Posterior cingulate gyrus (tissue), 11 donors: ENCODE measurements at regions not wholly inside any gene's neighbourhood (a gene's known extent, or its start where the extent isn't known, plus 50 kb on each side); places are given as distances from the start of the nearest gene placed in this dataset.

Experiments used
- DNase-seq, 10 donors: peaks; one replicate each; pipeline versions ENCODE4 v3.0.0 to v3.0.0-alpha.2; 2020 to 2021; ENCODE audit warnings: mixed read lengths in 3 of 10
- intact Hi-C: fragments of 100-400 bp; cut with DNase I; formaldehyde crosslinking; loops from one replicate; pipeline ENCODE4 v1.15.1; 2023

- intact Hi-C loops = no loop called here
- no peak for DNase-seq
These were observed 2203.6 kb downstream of the PCDH9 start for GRCh38 chr13:65026505-65026904.

- intact Hi-C loops = no loop called here
- no peak for DNase-seq
These were observed 2218.8 kb downstream of the PCDH9 start for GRCh38 chr13:65011378-65011777.

GRCh38 chr13:64997438-64997837 is 2232.7 kb downstream of the PCDH9 start:
- intact Hi-C loops = no loop called here
- no peak for DNase-seq

- intact Hi-C loops = no loop called here
- DNase-seq = no peak
These were observed 2236.5 kb downstream of the PCDH9 start for GRCh38 chr13:64993514-64994164.

GRCh38 chr13:64992314-64992713 is 2237.8 kb downstream of the PCDH9 start:
- intact Hi-C loops = no loop called here
- no peak for DNase-seq

- intact Hi-C loops = no loop called here
These were observed 2245.1 kb downstream of the PCDH9 start for GRCh38 chr13:64985075-64985474.

GRCh38 chr13:64962404-64962803 is 2267.7 kb downstream of the PCDH9 start:
- intact Hi-C loops = no loop called here
- DNase-seq = no peak

More at GRCh38 chr13:64985075-64985474, 2245.1 kb downstream of the PCDH9 start:
- no peak for DNase-seq

GRCh38 chr13:64959276-64959675 is 2270.9 kb downstream of the PCDH9 start:
- intact Hi-C loops = no loop called here
- peak in 2 of 10 donors; percentile 35 to 52 for DNase-seq

- peak in 1 of 10 donors; percentile 85 for DNase-seq
- intact Hi-C loops = no loop called here
These were observed 2272.0 kb downstream of the PCDH9 start for GRCh38 chr13:64958106-64958505.

GRCh38 chr13:64938660-64939059 is 2291.5 kb downstream of the PCDH9 start:
- DNase-seq = no peak
- intact Hi-C loops = no loop called here

- intact Hi-C loops = no loop called here
- DNase-seq = no peak
These were observed 2292.8 kb downstream of the PCDH9 start for GRCh38 chr13:64937302-64937701.

- no peak for DNase-seq
- intact Hi-C loops = no loop called here
These were observed 2293.3 kb downstream of the PCDH9 start for GRCh38 chr13:64936879-64937278.

GRCh38 chr13:64935441-64935840 is 2294.7 kb downstream of the PCDH9 start:
- no peak for DNase-seq
- intact Hi-C loops = no loop called here

GRCh38 chr13:64934569-64935362 is 2295.4 kb downstream of the PCDH9 start:
- DNase-seq = no peak
- intact Hi-C loops = no loop called here

- no peak for DNase-seq
- intact Hi-C loops = no loop called here
These were observed 2299.5 kb downstream of the PCDH9 start for GRCh38 chr13:64930636-64931035.

GRCh38 chr13:64928696-64929499 is 2301.2 kb downstream of the PCDH9 start:
- intact Hi-C loops = no loop called here
- no peak for DNase-seq

- intact Hi-C loops = no loop called here
- peak in 3 of 10 donors; percentile 47 to 78 (median 60) for DNase-seq
These were observed 2304.4 kb downstream of the PCDH9 start for GRCh38 chr13:64925727-64926126.

- DNase-seq = peak in 2 of 10 donors; percentile 41 to 43
- intact Hi-C loops = no loop called here
These were observed 2304.9 kb downstream of the PCDH9 start for GRCh38 chr13:64925284-64925683.

- intact Hi-C loops = no loop called here
These were observed 2305.7 kb downstream of the PCDH9 start for GRCh38 chr13:64924401-64924800.

GRCh38 chr13:64917566-64917965 is 2312.6 kb downstream of the PCDH9 start:
- no peak for DNase-seq
- intact Hi-C loops = no loop called here

More at GRCh38 chr13:64924401-64924800, 2305.7 kb downstream of the PCDH9 start:
- DNase-seq = peak in 1 of 10 donors; percentile 52

- intact Hi-C loops = no loop called here
- no peak for DNase-seq
These were observed 2318.0 kb downstream of the PCDH9 start for GRCh38 chr13:64912141-64912540.
